ENCODE measurements at regions not wholly inside any gene's neighbourhood (a gene's known extent, or its start where the extent isn't known, plus 50 kb on each side); places are given as distances from the start of the nearest gene placed in this dataset.
"Not testable (repeated sequence)": the region's sequence is repeated elsewhere in the genome, so short reads cannot be mapped to it uniquely, and the experiment has no call there.

DNA sequence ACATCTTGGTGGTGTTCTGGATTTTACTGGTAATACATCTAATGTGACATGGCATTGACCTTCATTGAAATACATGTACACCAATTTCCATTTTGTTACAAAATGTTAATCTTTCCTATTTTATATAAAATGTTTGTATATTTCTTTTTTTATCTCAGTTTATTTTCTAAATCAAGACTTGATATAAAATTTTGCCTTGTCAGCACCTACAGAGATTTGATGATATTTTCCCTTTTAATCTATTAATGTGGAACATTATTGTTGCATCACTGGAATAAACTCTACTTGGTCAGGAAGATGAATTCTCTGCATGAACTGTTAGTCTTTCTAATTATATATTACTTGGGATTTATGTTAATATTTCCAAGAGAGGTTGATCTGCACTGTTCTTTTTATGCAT, 294.0 kb upstream of the ETAA1 start:
- DNase-seq, result no peak

DNA sequence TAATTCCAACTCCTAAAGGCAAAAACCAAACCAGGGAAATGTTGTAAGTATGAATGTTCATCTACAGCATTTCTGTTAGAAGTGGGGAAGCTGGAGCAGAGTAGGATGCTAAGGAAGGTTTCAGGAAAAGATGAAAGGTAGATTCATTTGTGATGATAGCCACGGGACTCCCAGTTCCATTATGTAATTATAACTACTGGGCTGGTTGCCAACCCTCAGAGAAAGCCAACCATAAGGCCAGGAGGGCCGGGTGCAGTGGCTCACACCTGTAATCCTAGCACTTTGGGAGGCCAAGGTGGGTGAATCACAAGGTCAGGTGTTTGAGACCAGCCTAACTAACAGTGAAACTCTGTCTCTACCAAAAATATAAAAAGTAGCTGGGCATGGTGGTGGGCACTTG, 288.9 kb upstream of the ETAA1 start:
- DNase-seq, result no peak

More for the DNA sequence above, 294.0 kb upstream of the ETAA1 start:
- intact Hi-C loops (cut with DNase I), result no loop called here

DNA sequence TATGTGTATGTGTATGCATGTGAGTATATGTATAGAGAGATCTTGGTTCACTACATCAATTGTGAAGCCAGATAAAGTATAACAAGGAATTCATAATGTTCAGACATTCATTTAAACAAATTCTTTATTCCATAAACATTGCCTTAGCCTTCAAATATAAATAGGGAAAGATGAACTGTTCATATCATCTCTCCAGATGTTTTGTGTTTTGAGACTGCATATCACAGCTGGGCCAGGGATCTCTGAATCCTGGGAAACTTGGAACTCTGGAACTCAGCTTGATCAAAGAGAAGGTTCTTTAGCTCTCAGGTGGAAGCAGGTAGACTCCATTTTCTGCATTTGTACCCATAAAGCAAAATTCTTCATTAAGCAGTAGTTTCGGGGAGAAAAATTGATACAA, 272.6 kb upstream of the ETAA1 start:
- DNase-seq, result no peak
- intact Hi-C loops (cut with DNase I), result no loop called here

More for the DNA sequence above, 288.9 kb upstream of the ETAA1 start:
- intact Hi-C loops (cut with DNase I), result no loop called here

DNA sequence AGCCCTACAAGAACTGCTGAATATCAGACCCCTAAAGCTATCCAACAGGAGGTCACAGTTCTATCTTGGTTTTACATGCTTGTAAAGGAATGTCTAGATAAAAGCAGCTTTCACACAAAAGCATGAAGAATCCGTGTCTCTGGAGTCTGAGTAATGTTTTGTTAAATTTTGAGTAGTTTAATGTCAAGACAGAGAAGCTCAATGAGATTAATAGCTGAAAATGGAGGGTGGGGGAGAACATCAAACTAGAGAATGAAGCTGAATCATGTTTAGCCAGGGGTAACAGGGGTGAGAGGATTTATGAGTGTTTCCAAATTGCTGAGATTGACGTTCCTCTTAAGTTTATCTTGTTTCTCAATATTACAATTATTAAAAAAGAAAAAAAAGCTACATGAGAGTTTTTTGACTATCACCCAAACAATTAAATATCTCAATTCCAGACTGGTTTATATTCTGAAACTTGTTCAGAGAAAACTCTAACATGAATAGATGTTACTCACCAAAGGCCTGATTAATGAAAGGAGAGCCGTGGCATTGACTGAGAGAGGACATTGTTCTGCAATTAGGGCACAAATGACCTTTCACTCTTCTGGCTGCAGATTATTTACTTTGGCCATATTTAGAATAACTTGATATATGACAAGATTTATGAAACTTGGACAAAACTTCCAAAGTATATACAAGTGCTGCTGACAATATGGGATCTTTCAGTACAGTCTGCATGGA, 266.4 kb upstream of the ETAA1 start:
- intact Hi-C loops (cut with DNase I), result no loop called here
- DNase-seq, result no peak

- intact Hi-C loops (cut with DNase I), result no loop called here
- DNase-seq, result no peak
These were observed 265.9 kb upstream of the ETAA1 start for GRCh38 chr2:67131257-67131609.

DNA sequence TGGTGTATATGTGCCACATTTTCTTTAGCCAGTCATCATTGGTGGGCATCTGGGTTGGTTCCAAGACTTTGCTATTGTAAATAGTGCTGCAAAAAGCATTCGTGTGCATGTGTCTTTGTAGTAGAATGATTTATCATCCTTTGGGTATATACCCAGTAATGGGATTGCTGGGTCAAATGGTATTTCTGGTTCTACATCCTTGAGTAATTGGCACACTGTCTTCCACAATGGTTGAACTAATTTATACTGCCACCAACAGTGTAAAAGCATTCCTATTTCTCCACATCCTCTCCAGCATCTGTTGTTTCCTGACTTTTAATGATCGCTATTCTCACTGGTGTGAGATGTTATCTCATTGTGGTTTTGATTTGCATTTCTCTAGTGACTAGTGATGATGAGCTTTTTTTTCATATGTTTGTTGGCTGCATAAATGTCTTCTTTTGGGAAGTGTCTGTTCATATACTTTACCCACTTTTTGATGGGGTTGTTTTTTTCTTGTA, 264.6 kb upstream of the ETAA1 start:
- intact Hi-C loops (cut with DNase I); DNase-seq: not testable (repeated sequence)

DNA sequence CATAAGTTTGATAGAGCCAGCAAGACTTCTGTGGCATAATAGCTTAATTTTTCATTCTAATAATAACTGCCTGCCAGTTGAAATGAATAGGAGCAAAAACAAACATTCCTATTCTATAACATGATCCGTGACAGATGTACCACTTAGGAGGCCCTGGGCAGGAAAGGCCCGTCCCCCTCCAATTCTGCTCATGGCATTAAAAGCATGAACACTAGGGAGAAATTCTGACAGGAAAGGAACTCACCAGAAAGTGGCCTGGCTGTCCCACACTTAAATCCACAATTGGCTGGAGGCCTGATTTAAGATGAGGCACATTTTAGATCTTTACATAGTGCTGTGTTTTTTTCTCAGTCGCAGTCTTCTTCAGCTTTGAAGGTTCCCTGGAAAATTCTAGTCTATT, 261.9 kb upstream of the ETAA1 start:
- no peak for DNase-seq
- intact Hi-C loops (cut with DNase I), result no loop called here

DNA sequence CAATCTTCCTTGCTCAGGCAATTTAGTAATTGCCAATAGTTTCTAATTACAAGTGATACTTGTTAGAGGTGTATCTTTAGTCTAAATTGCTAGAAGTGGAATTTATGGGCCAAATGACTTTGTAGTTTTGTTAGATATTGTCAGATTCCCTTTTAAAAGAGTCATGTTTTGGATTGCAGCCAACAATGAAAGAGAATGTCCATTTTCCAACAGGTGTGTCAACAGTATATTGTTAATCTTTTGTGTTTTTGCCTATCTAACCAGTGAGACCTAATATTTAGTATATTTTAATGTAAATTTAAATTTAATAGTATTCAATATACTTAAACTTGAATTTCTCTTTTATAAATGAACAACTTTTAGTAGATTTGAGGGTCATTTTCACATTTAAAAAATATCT, 259.4 kb upstream of the ETAA1 start:
- intact Hi-C loops (cut with DNase I), result no loop called here

GRCh38 chr2:67142071-67142470, 255.1 kb upstream of the ETAA1 start:
- intact Hi-C loops (cut with DNase I), result no loop called here
- DNase-seq, result no peak

More for the DNA sequence above, 259.4 kb upstream of the ETAA1 start:
- DNase-seq, result no peak

- intact Hi-C loops (cut with DNase I), result no loop called here
- no peak for DNase-seq
These were observed 254.4 kb upstream of the ETAA1 start for GRCh38 chr2:67142741-67143140.

- no peak for DNase-seq
- intact Hi-C loops (cut with DNase I), result no loop called here
These were observed 251.3 kb upstream of the ETAA1 start for GRCh38 chr2:67145851-67146250.

DNA sequence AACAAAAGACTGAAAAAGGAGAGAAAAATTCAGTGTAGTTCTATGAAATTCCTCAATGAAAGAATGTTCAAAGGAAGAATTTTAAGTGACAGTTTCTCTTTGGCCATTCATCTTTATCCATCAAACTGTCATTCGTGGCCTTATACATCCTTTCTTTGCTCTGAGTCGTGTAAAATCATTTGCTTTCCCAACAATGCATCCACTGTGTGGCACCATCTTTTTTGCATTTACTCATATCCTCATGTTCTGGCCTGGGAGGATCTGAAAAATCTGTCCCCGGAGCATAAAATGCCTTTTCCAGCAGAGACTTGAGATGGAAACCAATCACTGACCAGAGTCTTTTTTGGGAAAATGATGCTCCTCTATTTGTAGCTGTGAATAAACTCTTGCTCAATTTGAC, 240.3 kb upstream of the ETAA1 start:
- intact Hi-C loops (cut with DNase I), result no loop called here
- no peak for DNase-seq

DNA sequence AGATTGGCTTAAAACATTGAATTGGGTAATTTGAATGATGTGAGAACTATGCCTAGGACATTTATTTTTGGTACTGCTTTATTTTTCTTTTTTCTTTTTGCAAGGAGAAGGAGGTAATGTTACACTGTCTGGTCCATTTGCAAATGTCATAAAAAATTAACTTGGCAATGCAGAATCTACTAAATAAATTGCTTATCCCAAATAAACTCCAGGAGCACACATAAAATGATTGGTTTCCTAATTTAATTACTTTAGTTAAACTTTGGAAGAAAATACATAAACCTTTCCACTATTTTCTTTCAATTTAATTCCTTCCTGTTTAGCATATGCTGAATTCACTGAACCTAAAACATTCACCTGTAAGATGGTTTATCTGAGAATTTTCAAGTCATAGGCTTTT, 238.4 kb upstream of the ETAA1 start:
- intact Hi-C loops (cut with DNase I), result no loop called here
- no peak for DNase-seq

- intact Hi-C loops (cut with DNase I), result no loop called here
- no peak for DNase-seq
These were observed 237.2 kb upstream of the ETAA1 start for GRCh38 chr2:67159929-67160328.

- intact Hi-C loops (cut with DNase I), result no loop called here
- DNase-seq, result no peak
These were observed 232.2 kb upstream of the ETAA1 start for GRCh38 chr2:67164771-67165522.

DNA sequence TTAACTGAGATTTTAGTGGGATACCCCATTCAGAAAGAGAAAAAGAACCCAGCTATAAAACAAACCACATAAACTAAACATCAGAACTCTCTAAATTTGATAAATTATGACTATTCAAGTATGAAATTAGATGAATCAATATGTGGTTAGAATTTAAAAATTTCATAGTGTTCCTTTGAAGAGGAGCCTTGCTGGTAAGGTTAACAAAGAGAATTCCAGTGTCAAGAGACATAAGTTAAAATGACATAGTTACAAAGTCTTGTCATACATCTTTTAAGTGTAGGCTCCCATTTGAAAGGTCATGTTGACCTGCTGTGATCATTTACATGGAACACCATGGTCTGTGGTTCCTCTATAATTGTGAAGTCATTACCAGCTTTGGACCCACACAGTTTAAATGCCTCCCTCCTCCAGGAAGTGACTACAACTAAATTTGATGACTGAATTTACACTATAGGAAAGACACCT, 231.6 kb upstream of the ETAA1 start:
- intact Hi-C loops (cut with DNase I), result no loop called here
- no peak for DNase-seq

DNA sequence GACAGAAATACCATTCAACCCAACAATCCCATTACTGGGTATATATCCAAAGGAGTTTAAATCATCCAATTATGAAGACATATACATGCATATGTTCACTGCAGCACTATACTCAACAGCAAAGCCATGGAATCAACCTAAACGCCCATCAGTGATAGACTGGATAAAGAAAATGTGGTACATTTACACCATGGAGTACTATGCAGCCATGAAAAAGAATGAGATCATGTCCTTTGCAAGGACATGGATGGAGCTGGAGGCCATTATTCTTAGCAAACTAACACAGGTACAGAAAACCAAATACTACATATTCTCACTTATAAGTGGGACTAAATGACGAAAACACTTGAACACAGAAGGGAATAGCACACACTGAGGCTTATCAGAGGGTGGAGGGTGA, 230.6 kb upstream of the ETAA1 start:
- DNase-seq; intact Hi-C loops (cut with DNase I): not testable (repeated sequence)

- intact Hi-C loops (cut with DNase I), result no loop called here
- DNase-seq, result no peak
These were observed 227.6 kb upstream of the ETAA1 start for GRCh38 chr2:67169417-67170140.

GRCh38 chr2:67179526-67179925, 217.6 kb upstream of the ETAA1 start:
- intact Hi-C loops (cut with DNase I), result no loop called here
- no peak for DNase-seq

GRCh38 chr2:67180841-67181240, 216.3 kb upstream of the ETAA1 start:
- no peak for DNase-seq
- intact Hi-C loops (cut with DNase I), result no loop called here

All from head of caudate nucleus (tissue), 42 donors.